K562 (cell line): ENCODE measurements at regions not wholly inside any gene's neighbourhood (a gene's known extent, or its start where the extent isn't known, plus 50 kb on each side); places are given as distances from the start of the nearest gene placed in this dataset.

Source experiments
- ATAC-seq: fragments of 200-7000 bp; cut with Tn5 transposase; 3 replicates; pipeline ENCODE4 v1.9.1; 2020; ENCODE audit warnings: moderate library complexity
- BruUV-seq: library from RNA; stranded (reverse); fragments of 400-500 nt; replicated peaks from 2 replicates; lab custom pipeline; 2021; lab: Mats Ljungman, UMichigan
- CTCF ChIA-PET: fragments of 300-600 bp; formaldehyde crosslinking; extraction: SDS; loops from one replicate; lab custom pipeline; 2021; ENCODE audit warnings: low intra/inter-chr PET ratio; lab: Yijun Ruan, JAX
- POLR2A ChIA-PET: fragments of 300-600, 350-650 bp; sonication (Branson Sonifier 250); formaldehyde crosslinking; extraction: SDS; loops from one replicate; lab custom pipeline; 2021; ENCODE audit warnings: antibody characterized with exemption, inconsistent platforms; lab: Yijun Ruan, JAX
- DNase-seq, 4 experiments: peaks; one replicate each; pipeline versions ENCODE4 v3.0.0 to v3.0.0-alpha.2; 2011 to 2018; ENCODE audit warnings: low spot score in 3 of 4, mixed read lengths in 3 of 4; ENCODE audit errors: extremely low read depth in 1 of 4
- FAIRE-seq: peaks from 2 replicates; lab custom pipeline; 2011; peaks lifted over from hg19 to GRCh38; lab: Jason Lieb, UNC
- H2AFZ ChIP-seq: 2 replicates; pipeline ENCODE4 v1.6.0; 2011; ENCODE audit warnings: low read depth, low read length, control low read depth, inconsistent platforms
- H3K27ac ChIP-seq: fragments of 200-600 bp; 3 replicates; pipeline ENCODE4 v1.8.0; 2011; ENCODE audit warnings: low read depth, mild to moderate bottlenecking, control low read depth, inconsistent platforms, low read length, moderate library complexity, mixed read lengths; ENCODE audit errors: extremely low read depth
- H3K27me3 ChIP-seq, 2 experiments: fragments of 300-600 bp in 1 of 2; 2 replicates in 1 of 2; 3 replicates in 1 of 2; pipeline versions ENCODE4 v1.6.0 to v1.8.0; 2011; ENCODE audit warnings: inconsistent platforms in 2 of 2, low read length in 2 of 2, mild to moderate bottlenecking in 1 of 2, mixed read lengths in 1 of 2, moderate library complexity in 1 of 2; ENCODE audit not compliant: control insufficient read depth in 2 of 2, insufficient read depth in 2 of 2
- H3K36me3 ChIP-seq: fragments of 300-600 bp; 3 replicates; pipeline ENCODE4 v1.8.0; 2011; ENCODE audit warnings: mild to moderate bottlenecking, low read length, inconsistent platforms; ENCODE audit not compliant: control insufficient read depth, insufficient read depth
- H3K4me1 ChIP-seq, 2 experiments: fragments of 200-600 bp in 1 of 2; replicated peaks in 1 of 2; 2 replicates in 1 of 2; 3 replicates in 1 of 2; pipeline versions ENCODE4 v1.5.1 to v1.8.0; 2011; ENCODE audit warnings: inconsistent platforms in 2 of 2, low read length in 2 of 2, mild to moderate bottlenecking in 1 of 2, mixed read lengths in 1 of 2, moderate library complexity in 1 of 2; ENCODE audit not compliant: control insufficient read depth in 2 of 2, insufficient read depth in 2 of 2
- H3K4me2 ChIP-seq: 2 replicates; pipeline ENCODE4 v1.6.1; 2011; ENCODE audit warnings: low read length, control low read depth, inconsistent platforms, mixed read lengths; ENCODE audit not compliant: insufficient read depth
- H3K4me3 ChIP-seq: fragments of 200-600 bp; sonication (generic), shearing (Covaris generic); 2 replicates; pipeline ENCODE4 v1.5.1; 2016; ENCODE audit warnings: control low read depth, inconsistent platforms
- H3K79me2 ChIP-seq: fragments of 200-600 bp; 3 replicates; pipeline ENCODE4 v1.8.0; 2011; ENCODE audit warnings: low read length, inconsistent platforms; ENCODE audit not compliant: control insufficient read depth, insufficient read depth
- H3K9ac ChIP-seq, 2 experiments: 2 replicates each; pipeline versions ENCODE4 v1.6.0 to v1.6.1; 2011; ENCODE audit warnings: low read depth in 2 of 2, low read length in 2 of 2, control low read depth in 1 of 2, inconsistent platforms in 1 of 2, mild to moderate bottlenecking in 1 of 2, mixed read lengths in 1 of 2; ENCODE audit not compliant: insufficient read depth in 1 of 2
- H3K9me1 ChIP-seq: one replicate; pipeline ENCODE4 v1.6.0; 2011; ENCODE audit warnings: inconsistent platforms, mild to moderate bottlenecking, low read length, moderate library complexity; ENCODE audit not compliant: control insufficient read depth, insufficient read depth
- H3K9me3 ChIP-seq: replicated peaks from 2 replicates; pipeline ENCODE4 v1.5.1; 2011; ENCODE audit warnings: low read depth, low read length, inconsistent platforms; ENCODE audit not compliant: control insufficient read depth, insufficient read depth
- H4K20me1 ChIP-seq: replicated peaks from 2 replicates; pipeline ENCODE4 v1.6.1; 2011; ENCODE audit warnings: low read length, inconsistent platforms, mixed read lengths; ENCODE audit not compliant: control insufficient read depth, insufficient read depth
- ATF7 ChIP-seq: fragments of 450-650 bp; IDR thresholded peaks from 2 replicates; pipeline ENCODE4 v1.7.1; 2014; ENCODE audit warnings: mild to moderate bottlenecking, moderate library complexity
- CBX5 ChIP-seq: IDR thresholded peaks from 2 replicates; pipeline ENCODE4 v1.6.1; 2014; ENCODE audit warnings: low read depth, borderline replicate concordance
- CHD4 ChIP-seq: fragments of 200-600 bp; sonication (generic); IDR thresholded peaks from 3 replicates; pipeline ENCODE4 v1.6.1; 2012; ENCODE audit warnings: low read depth, mild to moderate bottlenecking, mixed read lengths, low read length, inconsistent platforms; ENCODE audit not compliant: insufficient read depth, insufficient replicate concordance, poor library complexity, severe bottlenecking
- CREM ChIP-seq: IDR thresholded peaks from 2 replicates; pipeline ENCODE4 v1.6.1; 2014; ENCODE audit warnings: antibody characterized with exemption, low read depth
- CTBP1 ChIP-seq: fragments of 450-650 bp; IDR thresholded peaks from 2 replicates; pipeline ENCODE4 v1.6.1; 2016; ENCODE audit warnings: borderline replicate concordance
- PHB ChIP-seq: fragments of 250-450 bp; sonication (Bioruptor Pico); IDR thresholded peaks from 2 replicates; pipeline ENCODE4 v1.5.0; 2021
- PHF8 ChIP-seq: fragments of 200-600 bp; sonication (generic); IDR thresholded peaks from 2 replicates; pipeline ENCODE4 v1.6.1; 2012; ENCODE audit warnings: mixed run types, mild to moderate bottlenecking, inconsistent platforms, low read length, moderate library complexity, borderline replicate concordance
- RBM14 ChIP-seq: fragments of 200-400 bp; formaldehyde crosslinking; IDR thresholded peaks from 2 replicates; pipeline ENCODE4 v1.6.1; 2018; ENCODE audit warnings: low read depth, mild to moderate bottlenecking, low read length, moderate library complexity, borderline replicate concordance; ENCODE audit not compliant: insufficient read depth
- SAFB ChIP-seq: fragments of 200-400 bp; formaldehyde crosslinking; IDR thresholded peaks from 2 replicates; pipeline ENCODE4 v1.6.1; 2017; ENCODE audit warnings: low read depth, low read length, borderline replicate concordance
- SNIP1 ChIP-seq: fragments of 450-650 bp; IDR thresholded peaks from 2 replicates; pipeline ENCODE4 v1.7.1; 2017; ENCODE audit warnings: low read depth, mild to moderate bottlenecking
- THRAP3 ChIP-seq: fragments of 450-650 bp; IDR thresholded peaks from 2 replicates; pipeline ENCODE4 v1.6.1; 2016; ENCODE audit warnings: mild to moderate bottlenecking, inconsistent platforms, borderline replicate concordance
- U2AF1 ChIP-seq: fragments of 200-400 bp; formaldehyde crosslinking; optimal IDR thresholded peaks from 2 replicates; pipeline ENCODE3; 2017; ENCODE audit warnings: mild to moderate bottlenecking, low read depth, low read length, moderate library complexity
- ZNF24 ChIP-seq: fragments of 450-650 bp; IDR thresholded peaks from 2 replicates; pipeline ENCODE4 v1.6.1; 2016
- ZNF695 ChIP-seq: fragments of 450-650 bp; formaldehyde crosslinking; IDR thresholded peaks from 2 replicates; pipeline ENCODE4 v1.4.0; 2020; ENCODE audit warnings: mild to moderate bottlenecking, moderate library complexity
- WGBS: fragments of 100-300 bp; shearing (Covaris generic); methylation state at CpG from one replicate; pipeline ENCODE4 v1.1.6; 2016; ENCODE audit warnings: low coverage, mixed read lengths; ENCODE audit not compliant: insufficient coverage; ENCODE audit errors: missing lambda C conversion rate; 5-methylcytosine and 5-hydroxymethylcytosine counted together
- in situ Hi-C: fragments of 300-500 bp; cut with MboI; formaldehyde crosslinking; loops from 4 replicates; pipeline ENCODE4 v1.15.0; 2018; ENCODE audit warnings: inconsistent platforms, mixed read lengths
- intact Hi-C: fragments of 100-400 bp; cut with micrococcal nuclease; formaldehyde crosslinking; loops from 2 replicates; pipeline ENCODE4 v1.14.2; 2022

- Histone ChIP-seq H3K4me2 (no peak overlapping the region), H3K4me1 (no peaks in the 10 kb centered on the region), H3K27me3 (no peaks in the 10 kb centered on the region), H3K36me3 (no peaks in the 10 kb centered on the region), H2AFZ (no peak overlapping the region), H3K4me3 (no peak overlapping the region), H3K79me2 (no peaks in the 10 kb centered on the region), H3K27ac (no peak overlapping the region), H3K9ac (no peak overlapping the region), H4K20me1 (no peaks in the 10 kb centered on the region)
- POLR2A ChIA-PET, result no interaction called here
- CTCF ChIA-PET, result no interaction called here
- no TSS peak for BruUV-seq
- ATAC-seq (no peak), DNase-seq (no peak)
- 3% methylated on average over 2 of the region's 2 CpGs for WGBS
- no peak for TF ChIP-seq U2AF1
- no peak for TF ChIP-seq CBX5
- no peak for TF ChIP-seq THRAP3
- no peak for TF ChIP-seq CTBP1
- TF ChIP-seq CHD4, result no peak
- TF ChIP-seq SNIP1, result no peak
- TF ChIP-seq SAFB, result no peak
- no peak for TF ChIP-seq ZNF695 (CRISPR knock-in tag)
- TF ChIP-seq, all 486 proteins: peak for 0
- Histone ChIP-seq H3K9me1 (no peaks in the 10 kb centered on the region), H3K9me3 (no peaks in the 10 kb centered on the region)
- intact Hi-C loops, result no loop called here
- no peak for FAIRE-seq
- in situ Hi-C loops, result no loop called here
These were observed 338.1 kb upstream of the SEL1L start for GRCh38 chr14:81871706-81872105.

GRCh38 chr14:81884382-81884781 lies 350.7 kb upstream of the SEL1L start:
- CTCF ChIA-PET, result no interaction called here
- Histone ChIP-seq H3K79me2 (no peaks in the 10 kb centered on the region), H2AFZ (no peak overlapping the region), H4K20me1 (no peaks in the 10 kb centered on the region), H3K27me3 (no peaks in the 10 kb centered on the region), H3K36me3 (no peaks in the 10 kb centered on the region), H3K9me1 (no peaks in the 10 kb centered on the region)
- WGBS, result 0% methylated on average over 1 of the region's 1 CpG
- ATAC-seq (no peak), DNase-seq (no peak)
- intact Hi-C loops, result no loop called here
- no TSS peak for BruUV-seq
- TF ChIP-seq CREM, result no peak
- TF ChIP-seq ZNF24, result no peak
- TF ChIP-seq ATF7, result no peak
- TF ChIP-seq PHF8, result no peak
- TF ChIP-seq RBM14, result no peak
- no peak for TF ChIP-seq PHB (CRISPR knock-in tag)
- TF ChIP-seq, all 486 proteins: peak for 0
- Histone ChIP-seq H3K27ac (no peak overlapping the region), H3K4me3 (no peak overlapping the region), H3K4me2 (no peak overlapping the region), H3K4me1 (no peaks in the 10 kb centered on the region), H3K9me3 (no peaks in the 10 kb centered on the region), H3K9ac (no peak overlapping the region)
- FAIRE-seq, result no peak
- in situ Hi-C loops, result no loop called here
- POLR2A ChIA-PET, result no interaction called here
